HEK293T (cell line): ENCODE measurements at regions not wholly inside any gene's neighbourhood (a gene's known extent, or its start where the extent isn't known, plus 50 kb on each side); places are given as distances from the start of the nearest gene placed in this dataset.

Source experiments
- BHLHE40 ChIP-seq: fragments of 450-650 bp; IDR thresholded peaks from 2 replicates; pipeline ENCODE4 v1.6.1; 2016; ENCODE audit warnings: mild to moderate bottlenecking, moderate library complexity, borderline replicate concordance
- ELF4 ChIP-seq: fragments of 450-650 bp; IDR thresholded peaks from 2 replicates; pipeline ENCODE4 v1.6.1; 2017; ENCODE audit warnings: antibody characterized with exemption
- FOXA1 ChIP-seq: fragments of 450-650 bp; IDR thresholded peaks from 2 replicates; pipeline ENCODE4 v1.6.1; 2016; ENCODE audit warnings: mild to moderate bottlenecking
- FOXK2 ChIP-seq: fragments of 450-650 bp; IDR thresholded peaks from 2 replicates; pipeline ENCODE4 v1.6.1; 2016; ENCODE audit warnings: mild to moderate bottlenecking
- FOXM1 ChIP-seq: fragments of 450-650 bp; IDR thresholded peaks from 2 replicates; pipeline ENCODE4 v1.6.1; 2017; ENCODE audit warnings: mild to moderate bottlenecking, borderline replicate concordance
- HDGF ChIP-seq: fragments of 450-650 bp; IDR thresholded peaks from 2 replicates; pipeline ENCODE4 v1.6.1; 2017; ENCODE audit warnings: antibody characterized with exemption, borderline replicate concordance
- PKNOX1 ChIP-seq: fragments of 450-650 bp; IDR thresholded peaks from 2 replicates; pipeline ENCODE4 v1.6.1; 2016
- SP1 ChIP-seq: fragments of 450-650 bp; IDR thresholded peaks from 2 replicates; pipeline ENCODE4 v1.6.1; 2017
- SUZ12 ChIP-seq: fragments of 450-650 bp; IDR thresholded peaks from 2 replicates; pipeline ENCODE4 v1.6.1; 2016; ENCODE audit warnings: mild to moderate bottlenecking
- ZNF384 ChIP-seq: fragments of 450-650 bp; IDR thresholded peaks from 2 replicates; pipeline ENCODE4 v1.6.1; 2016

- TF ChIP-seq SP1 = no peak
- TF ChIP-seq HDGF = no peak
- TF ChIP-seq FOXK2 = no peak
- no peak for TF ChIP-seq FOXA1
- no peak for TF ChIP-seq ZNF384
- TF ChIP-seq FOXM1 = no peak
- TF ChIP-seq SUZ12 = no peak
- TF ChIP-seq ELF4 = no peak
- TF ChIP-seq PKNOX1 = no peak
- no peak for TF ChIP-seq BHLHE40
Observed at GRCh38 chr3:187454085-187454815, 86.1 kb downstream of the RTP4 start.
